Kidney (tissue), 13 donors: ENCODE measurements at regions not wholly inside any gene's neighbourhood (a gene's known extent, or its start where the extent isn't known, plus 50 kb on each side); places are given as distances from the start of the nearest gene placed in this dataset.

Experiments used
- DNase-seq, 5 donors: peaks; one replicate each; pipeline ENCODE4 v3.0.0-alpha.2; 2013 to 2020
- FAIRE-seq: peaks from 2 replicates; lab custom pipeline; 2012; peaks lifted over from hg19 to GRCh38; lab: Jason Lieb, UNC
- H3K27ac ChIP-seq, 2 donors: one replicate each; pipeline ENCODE4 v1.7.0; 2013; ENCODE audit warnings: low read depth in 2 of 2, low read length in 2 of 2, inconsistent platforms in 1 of 2
- H3K27me3 ChIP-seq: one replicate; pipeline ENCODE4 v1.7.1; 2013; ENCODE audit warnings: low read length, inconsistent platforms; ENCODE audit not compliant: control insufficient read depth, insufficient read depth
- H3K36me3 ChIP-seq, 3 donors: one replicate each; pipeline versions ENCODE4 v1.7.0 to v1.7.1; 2013; ENCODE audit warnings: low read length in 3 of 3, control low read depth in 1 of 3, inconsistent platforms in 1 of 3; ENCODE audit not compliant: insufficient read depth in 3 of 3, control insufficient read depth in 2 of 3
- H3K4me1 ChIP-seq, 3 donors: one replicate each; pipeline versions ENCODE4 v1.7.0 to v1.7.1; 2013; ENCODE audit warnings: low read length in 3 of 3, inconsistent platforms in 1 of 3, low read depth in 1 of 3; ENCODE audit not compliant: control insufficient read depth in 2 of 3, insufficient read depth in 2 of 3
- H3K4me3 ChIP-seq, 3 donors: one replicate each; pipeline versions ENCODE4 v1.7.0 to v1.8.1; 2013; ENCODE audit warnings: low read length in 3 of 3, control low read depth in 1 of 3, inconsistent platforms in 1 of 3
- H3K9ac ChIP-seq, 3 donors: one replicate each; pipeline versions ENCODE4 v1.7.0 to v1.7.1; 2013; ENCODE audit warnings: low read length in 3 of 3, control low read depth in 1 of 3, inconsistent platforms in 1 of 3
- H3K9me3 ChIP-seq, 3 donors: one replicate each; pipeline versions ENCODE4 v1.7.0 to v1.7.1; 2013; ENCODE audit warnings: low read length in 3 of 3, control low read depth in 1 of 3, inconsistent platforms in 1 of 3; ENCODE audit not compliant: control insufficient read depth in 2 of 3, insufficient read depth in 1 of 3
- intact Hi-C: fragments of 100-400 bp; cut with DNase I; formaldehyde crosslinking; loops from one replicate; pipeline ENCODE4 v1.11.1; 2022
- TF ChIP-seq, protein P1 (sequence below): IDR thresholded peaks from 3 replicates; pipeline ENCODE4 v1.5.1; 2012; ENCODE audit warnings: mild to moderate bottlenecking, moderate library complexity, borderline replicate concordance; ENCODE audit not compliant: insufficient read depth; ENCODE audit errors: extremely low read depth
- donor health status: control.
- donor health status: control.
- donor health status: control.
- donor health status: control.
- donor health status: control.
- donor health status: DM: yes; HTN: yes; CAD: no.
- donor health status: Normal renal cell carcinoma (clear cell type).

GRCh38 chr3:144098691-144099090 is 127.1 kb downstream of the DIPK2A start:
- H3K9me3 ChIP-seq = peaks cover 0 to 10% (median 0%) of the 10 kb centered on the region in 3 donors
- H3K27me3 ChIP-seq = no peaks in the 10 kb centered on the region
- TF ChIP-seq, protein P1, sequence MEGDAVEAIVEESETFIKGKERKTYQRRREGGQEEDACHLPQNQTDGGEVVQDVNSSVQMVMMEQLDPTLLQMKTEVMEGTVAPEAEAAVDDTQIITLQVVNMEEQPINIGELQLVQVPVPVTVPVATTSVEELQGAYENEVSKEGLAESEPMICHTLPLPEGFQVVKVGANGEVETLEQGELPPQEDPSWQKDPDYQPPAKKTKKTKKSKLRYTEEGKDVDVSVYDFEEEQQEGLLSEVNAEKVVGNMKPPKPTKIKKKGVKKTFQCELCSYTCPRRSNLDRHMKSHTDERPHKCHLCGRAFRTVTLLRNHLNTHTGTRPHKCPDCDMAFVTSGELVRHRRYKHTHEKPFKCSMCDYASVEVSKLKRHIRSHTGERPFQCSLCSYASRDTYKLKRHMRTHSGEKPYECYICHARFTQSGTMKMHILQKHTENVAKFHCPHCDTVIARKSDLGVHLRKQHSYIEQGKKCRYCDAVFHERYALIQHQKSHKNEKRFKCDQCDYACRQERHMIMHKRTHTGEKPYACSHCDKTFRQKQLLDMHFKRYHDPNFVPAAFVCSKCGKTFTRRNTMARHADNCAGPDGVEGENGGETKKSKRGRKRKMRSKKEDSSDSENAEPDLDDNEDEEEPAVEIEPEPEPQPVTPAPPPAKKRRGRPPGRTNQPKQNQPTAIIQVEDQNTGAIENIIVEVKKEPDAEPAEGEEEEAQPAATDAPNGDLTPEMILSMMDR = no peak
- no peak overlapping the region for H3K9ac ChIP-seq
- intact Hi-C loops = no loop called here
- H3K4me3 ChIP-seq = no peak overlapping the region
- H3K36me3 ChIP-seq = no peaks in the 10 kb centered on the region
- DNase-seq (no peak), FAIRE-seq (no peak)
- H3K27ac ChIP-seq = no peak overlapping the region
- no peaks in the 10 kb centered on the region for H3K4me1 ChIP-seq

DNA sequence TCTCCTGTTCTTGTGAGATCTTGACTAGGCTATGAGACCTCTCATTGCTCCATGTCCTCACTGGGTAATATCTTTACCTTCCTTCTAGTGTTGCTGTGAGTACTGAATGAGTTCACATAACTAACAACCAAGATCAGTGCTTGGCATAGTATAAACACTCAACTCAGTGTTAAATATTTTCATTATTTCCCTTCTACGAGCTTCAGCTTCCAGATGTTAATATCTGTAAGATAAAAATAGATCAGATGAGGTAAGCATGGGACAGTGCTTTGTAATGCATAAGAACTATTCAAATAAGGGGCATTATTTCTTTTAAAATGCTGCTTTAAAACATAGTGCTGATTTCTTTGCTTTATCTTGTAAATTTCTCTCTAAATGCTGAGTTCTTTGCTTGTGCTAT is 130.8 kb downstream of the DIPK2A start:
- H3K9ac ChIP-seq = no peak overlapping the region
- H3K36me3 ChIP-seq = no peaks in the 10 kb centered on the region
- H3K4me1 ChIP-seq = no peaks in the 10 kb centered on the region
- FAIRE-seq (no peak), DNase-seq (no peak)
- H3K27me3 ChIP-seq = no peaks in the 10 kb centered on the region
- H3K9me3 ChIP-seq = peaks cover 0 to 10% (median 0%) of the 10 kb centered on the region in 3 donors
- intact Hi-C loops = no loop called here
- no peak overlapping the region for H3K27ac ChIP-seq
- H3K4me3 ChIP-seq = no peak overlapping the region
- TF ChIP-seq, protein P1 = no peak

DNA sequence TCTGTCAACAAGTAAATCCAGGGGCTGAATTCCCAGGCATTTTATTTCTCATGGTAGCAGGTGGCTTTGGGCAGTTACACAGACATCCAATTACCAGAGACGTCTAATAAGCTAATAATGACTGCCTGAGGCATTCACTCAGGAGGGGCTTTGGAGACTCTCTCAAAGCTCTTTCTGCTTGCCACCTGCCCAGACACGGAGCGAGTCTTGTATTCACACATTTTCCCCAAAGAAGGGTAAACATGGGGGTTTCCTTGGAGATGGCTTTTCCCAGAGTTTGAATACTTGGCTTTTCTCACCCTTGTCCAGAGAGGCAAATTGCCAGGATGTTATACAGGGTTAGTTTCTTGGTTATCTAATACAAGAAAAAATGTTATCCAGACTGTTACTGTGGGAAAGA is 132.6 kb downstream of the DIPK2A start:
- H3K9me3 ChIP-seq = peaks cover 0 to 8% (median 0%) of the 10 kb centered on the region in 3 donors
- DNase-seq (peak in 1 of 5 donors; percentile 23), FAIRE-seq (no peak)
- H3K4me3 ChIP-seq = no peak overlapping the region
- H3K9ac ChIP-seq = no peak overlapping the region
- no peaks in the 10 kb centered on the region for H3K36me3 ChIP-seq
- H3K27ac ChIP-seq = no peak overlapping the region
- H3K27me3 ChIP-seq = no peaks in the 10 kb centered on the region
- intact Hi-C loops = no loop called here
- TF ChIP-seq, protein P1 = no peak
- no peaks in the 10 kb centered on the region for H3K4me1 ChIP-seq

GRCh38 chr3:144104679-144105078 is 133.1 kb downstream of the DIPK2A start:
- TF ChIP-seq, protein P1 = no peak
- Histone ChIP-seq H3K27ac (no peak overlapping the region), H3K27me3 (no peaks in the 10 kb centered on the region), H3K36me3 (no peaks in the 10 kb centered on the region), H3K9ac (no peak overlapping the region), H3K4me3 (no peak overlapping the region), H3K9me3 (peaks cover 0 to 3% (median 0%) of the 10 kb centered on the region in 3 donors), H3K4me1 (no peaks in the 10 kb centered on the region)
- intact Hi-C loops = no loop called here
- FAIRE-seq (no peak), DNase-seq (no peak)
